ENCODE measurements at regions not wholly inside any gene's neighbourhood (a gene's known extent, or its start where the extent isn't known, plus 50 kb on each side); places are given as distances from the start of the nearest gene placed in this dataset.
"Not testable (repeated sequence)": the region's sequence is repeated elsewhere in the genome, so short reads cannot be mapped to it uniquely, and the experiment has no call there.

DNA sequence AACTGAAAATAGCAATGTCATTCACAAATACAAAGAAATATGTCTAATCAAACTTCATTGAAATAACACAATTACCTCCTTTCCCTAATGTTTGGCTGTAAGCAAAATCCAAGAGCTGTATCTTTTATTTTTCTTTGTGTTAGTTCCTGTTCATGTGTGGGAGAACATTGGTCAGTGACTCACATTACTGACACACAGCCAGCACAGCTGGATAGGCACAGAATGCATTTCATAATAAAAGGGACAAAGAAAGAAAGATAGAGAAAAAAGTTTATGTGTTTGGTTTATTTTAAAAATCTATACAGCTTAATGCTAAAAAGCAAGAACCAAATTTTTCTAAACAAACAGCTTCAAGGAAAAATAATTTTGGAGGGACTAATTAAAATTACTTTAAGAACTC, 185.6 kb upstream of the COL3A1 start:
- Mint-ChIP-seq H3K27ac (no peak overlapping the region), H3K9me3 (no peaks in the 10 kb centered on the region), H3K27me3 (no peaks in the 10 kb centered on the region), H3K4me1 (no peaks in the 10 kb centered on the region), H3K4me3 (no peak overlapping the region), H3K36me3 (no peaks in the 10 kb centered on the region)
- no peak overlapping the region for H3K27ac ChIP-seq (ENCODE audit: low read length)
- ATAC-seq (replicated peaks in 1 of 4) (no peak), DNase-seq (no peak)
- H3K27me3 ChIP-seq (replicated peaks in 1 of 2; ENCODE audit: control insufficient read depth in 2 of 2, extremely low read depth in 1 of 2, insufficient read depth in 2 of 2, low read length in 1 of 2) = no peaks in the 10 kb centered on the region
- H3K4me1 ChIP-seq (ENCODE audit: control insufficient read depth in 1 of 2, extremely low read depth in 1 of 2, insufficient read depth in 2 of 2, low read length in 2 of 2) = no peaks in the 10 kb centered on the region
- no peak overlapping the region for H3K4me3 ChIP-seq (ENCODE audit: control insufficient read depth in 1 of 2, extremely low read depth in 1 of 2, low read length in 1 of 2)
- no peaks in the 10 kb centered on the region for H3K36me3 ChIP-seq (ENCODE audit: control insufficient read depth in 2 of 2, extremely low read depth in 1 of 2, insufficient read depth in 1 of 2, low read length in 1 of 2)
- H3K9me3 ChIP-seq = no peaks in the 10 kb centered on the region
- ChIA-PET POLR2A (no interaction called here), CTCF (no interaction called here)

DNA sequence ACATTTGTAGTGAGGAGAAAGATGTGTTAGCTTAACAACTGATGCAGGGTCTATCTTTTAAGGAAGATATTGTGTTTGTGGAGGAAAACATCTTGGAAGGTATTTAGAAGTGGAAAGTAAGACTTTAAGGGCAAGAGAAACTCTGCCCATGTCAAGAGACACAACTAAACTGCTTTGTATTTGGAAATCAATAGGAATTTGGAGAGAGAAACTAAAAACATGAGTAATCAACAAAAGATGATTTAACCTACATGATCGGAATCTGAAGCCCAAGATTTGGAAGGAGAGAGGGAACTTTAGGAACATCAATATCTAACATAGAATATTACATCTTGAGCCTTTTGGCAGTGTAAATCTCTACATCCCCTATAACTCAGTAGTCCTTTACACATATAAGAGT, 184.2 kb upstream of the COL3A1 start:
- Mint-ChIP-seq H3K27ac (no peak overlapping the region), H3K4me1 (no peaks in the 10 kb centered on the region), H3K9me3 (no peaks in the 10 kb centered on the region), H3K27me3 (no peaks in the 10 kb centered on the region), H3K4me3 (no peak overlapping the region), H3K36me3 (no peaks in the 10 kb centered on the region)
- no peaks in the 10 kb centered on the region for H3K36me3 ChIP-seq (ENCODE audit: control insufficient read depth in 2 of 2, extremely low read depth in 1 of 2, insufficient read depth in 1 of 2, low read length in 1 of 2)
- ATAC-seq (replicated peaks in 1 of 4) (no peak), DNase-seq (no peak)
- H3K4me3 ChIP-seq (ENCODE audit: control insufficient read depth in 1 of 2, extremely low read depth in 1 of 2, low read length in 1 of 2) = no peak overlapping the region
- no CpG with 5 or more reads among the region's 1 CpG for WGBS (ENCODE audit: insufficient coverage)
- H3K4me1 ChIP-seq (ENCODE audit: control insufficient read depth in 1 of 2, extremely low read depth in 1 of 2, insufficient read depth in 2 of 2, low read length in 2 of 2) = no peaks in the 10 kb centered on the region
- POLR2A ChIA-PET = no interaction called here
- H3K27me3 ChIP-seq (replicated peaks in 1 of 2; ENCODE audit: control insufficient read depth in 2 of 2, extremely low read depth in 1 of 2, insufficient read depth in 2 of 2, low read length in 1 of 2) = no peaks in the 10 kb centered on the region
- no peaks in the 10 kb centered on the region for H3K9me3 ChIP-seq
- no peak overlapping the region for H3K27ac ChIP-seq (ENCODE audit: low read length)
- CTCF ChIA-PET = no interaction called here

DNA sequence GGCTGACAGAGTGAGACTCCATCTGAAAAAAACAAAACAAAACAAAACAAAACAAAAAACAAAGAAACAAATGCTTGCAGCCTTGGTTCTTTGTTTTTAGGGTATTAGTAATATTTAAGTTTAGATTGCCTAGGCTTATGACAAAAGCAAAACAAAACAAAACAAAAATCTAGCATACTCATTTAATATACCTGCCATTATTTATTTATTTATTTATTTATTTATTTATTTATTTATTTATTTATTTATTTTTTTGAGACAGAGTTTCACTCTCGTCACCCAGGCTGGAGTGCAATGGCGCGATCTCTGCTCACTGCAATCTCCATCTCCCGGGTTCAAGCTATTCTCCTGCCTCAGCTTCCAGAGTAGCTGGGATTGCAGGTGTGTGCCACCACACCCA, 179.7 kb upstream of the COL3A1 start:
- H3K4me3 Mint-ChIP-seq; H3K27me3 Mint-ChIP-seq; H3K4me1 ChIP-seq (ENCODE audit: control insufficient read depth in 1 of 2, extremely low read depth in 1 of 2, insufficient read depth in 2 of 2, low read length in 2 of 2); H3K4me3 ChIP-seq (ENCODE audit: control insufficient read depth in 1 of 2, extremely low read depth in 1 of 2, low read length in 1 of 2); ATAC-seq (replicated peaks in 1 of 4); H3K27ac Mint-ChIP-seq; H3K27ac ChIP-seq (ENCODE audit: low read length); H3K9me3 ChIP-seq; H3K9me3 Mint-ChIP-seq; POLR2A ChIA-PET; DNase-seq; CTCF ChIA-PET; H3K4me1 Mint-ChIP-seq; H3K27me3 ChIP-seq (replicated peaks in 1 of 2; ENCODE audit: control insufficient read depth in 2 of 2, extremely low read depth in 1 of 2, insufficient read depth in 2 of 2, low read length in 1 of 2); H3K36me3 Mint-ChIP-seq; H3K36me3 ChIP-seq (ENCODE audit: control insufficient read depth in 2 of 2, extremely low read depth in 1 of 2, insufficient read depth in 1 of 2, low read length in 1 of 2): not testable (repeated sequence)
- WGBS (ENCODE audit: insufficient coverage) = no CpG with 5 or more reads among the region's 4 CpGs

DNA sequence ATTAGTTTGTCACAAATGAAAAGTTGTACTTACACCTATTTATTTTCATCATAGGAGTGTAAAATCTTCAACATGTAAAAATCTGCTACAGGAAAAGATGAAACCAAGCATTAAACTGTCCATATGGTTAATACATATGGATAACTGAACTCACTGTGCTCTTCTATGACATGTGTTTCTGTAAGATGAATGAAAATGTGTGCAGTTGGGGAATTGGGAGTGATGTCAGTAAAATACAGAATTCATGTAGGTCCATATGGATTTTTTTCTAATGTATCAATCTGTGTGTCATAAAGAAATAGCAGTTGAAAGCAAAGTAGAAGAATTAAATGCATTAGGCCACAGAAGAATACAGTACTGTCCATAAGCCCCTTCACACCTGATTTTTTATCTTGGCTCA, 178.4 kb upstream of the COL3A1 start:
- CTCF ChIA-PET = no interaction called here
- H3K4me3 ChIP-seq (ENCODE audit: control insufficient read depth in 1 of 2, extremely low read depth in 1 of 2, low read length in 1 of 2) = no peak overlapping the region
- no peaks in the 10 kb centered on the region for H3K36me3 ChIP-seq (ENCODE audit: control insufficient read depth in 2 of 2, extremely low read depth in 1 of 2, insufficient read depth in 1 of 2, low read length in 1 of 2)
- no peaks in the 10 kb centered on the region for H3K36me3 Mint-ChIP-seq
- DNase-seq (no peak), ATAC-seq (replicated peaks in 1 of 4) (no peak)
- POLR2A ChIA-PET = no interaction called here
- peaks cover 0 to 4% (median 3%) of the 10 kb centered on the region in 3 donors for H3K9me3 Mint-ChIP-seq
- H3K27me3 ChIP-seq (replicated peaks in 1 of 2; ENCODE audit: control insufficient read depth in 2 of 2, extremely low read depth in 1 of 2, insufficient read depth in 2 of 2, low read length in 1 of 2) = no peaks in the 10 kb centered on the region
- no peak overlapping the region for H3K27ac Mint-ChIP-seq
- H3K9me3 ChIP-seq = no peaks in the 10 kb centered on the region
- H3K27ac ChIP-seq (ENCODE audit: low read length) = no peak overlapping the region
- H3K4me1 ChIP-seq (ENCODE audit: control insufficient read depth in 1 of 2, extremely low read depth in 1 of 2, insufficient read depth in 2 of 2, low read length in 2 of 2) = no peaks in the 10 kb centered on the region
- no peak overlapping the region for H3K4me3 Mint-ChIP-seq
- no peaks in the 10 kb centered on the region for H3K4me1 Mint-ChIP-seq
- no peaks in the 10 kb centered on the region for H3K27me3 Mint-ChIP-seq

DNA sequence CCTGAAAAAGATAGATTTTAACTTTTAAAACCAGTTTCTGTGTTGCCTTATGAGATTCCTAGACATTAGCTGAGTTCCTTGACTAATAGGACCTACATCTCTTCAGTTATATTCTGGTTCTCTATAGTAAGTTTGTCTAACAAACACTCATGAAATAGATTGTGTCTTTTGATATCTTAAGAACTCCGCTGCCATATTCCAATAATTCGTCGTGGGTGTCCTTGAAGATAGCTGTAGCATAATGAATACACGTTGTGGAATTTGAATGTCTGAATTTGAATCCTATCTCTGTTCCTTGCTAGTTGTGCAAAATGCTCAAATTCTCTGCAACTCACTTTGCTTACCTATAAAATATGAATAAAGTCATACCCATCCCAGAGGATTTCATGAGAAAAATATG, 176.8 kb upstream of the COL3A1 start:
- CTCF ChIA-PET = interaction anchor here in 1 of 2 donors (0.6 kb wide), 1 partner anchor 210 kb away, joined by 3 read pairs; no protein-coding TSS in a partner anchor
- 100% methylated on average over 1 of the region's 4 CpGs for WGBS (ENCODE audit: insufficient coverage)
- H3K9me3 Mint-ChIP-seq = peaks cover 0 to 5% (median 5%) of the 10 kb centered on the region in 3 donors

DNA sequence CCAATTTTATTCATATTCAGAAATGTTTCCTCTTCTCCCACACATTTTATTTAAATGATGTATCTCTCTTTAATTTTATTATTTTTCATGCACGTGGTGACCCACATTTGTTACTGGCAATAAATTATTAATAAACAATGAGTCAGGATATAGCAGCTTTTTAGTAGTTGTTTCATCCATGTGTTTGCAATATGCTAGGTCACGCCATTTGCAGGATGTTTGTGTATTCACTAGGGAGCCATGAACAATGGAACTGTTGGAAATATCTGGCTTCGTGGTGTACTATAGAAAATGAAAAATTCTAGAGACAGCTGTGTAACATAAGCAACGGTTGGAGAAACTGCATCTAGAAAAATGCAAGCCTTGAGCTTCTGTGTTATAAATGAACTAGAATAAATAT, 176.0 kb upstream of the COL3A1 start:
- no peaks in the 10 kb centered on the region for H3K9me3 ChIP-seq
- Mint-ChIP-seq H3K27me3 (no peaks in the 10 kb centered on the region), H3K4me1 (no peaks in the 10 kb centered on the region), H3K9me3 (peaks cover 5 to 12% (median 6%) of the 10 kb centered on the region in 3 donors), H3K27ac (no peak overlapping the region), H3K36me3 (no peaks in the 10 kb centered on the region), H3K4me3 (no peak overlapping the region)
- H3K4me1 ChIP-seq (ENCODE audit: control insufficient read depth in 1 of 2, extremely low read depth in 1 of 2, insufficient read depth in 2 of 2, low read length in 2 of 2) = no peaks in the 10 kb centered on the region
- DNase-seq (no peak), ATAC-seq (replicated peaks in 1 of 4) (no peak)
- no peaks in the 10 kb centered on the region for H3K36me3 ChIP-seq (ENCODE audit: control insufficient read depth in 2 of 2, extremely low read depth in 1 of 2, insufficient read depth in 1 of 2, low read length in 1 of 2)
- H3K27me3 ChIP-seq (replicated peaks in 1 of 2; ENCODE audit: control insufficient read depth in 2 of 2, extremely low read depth in 1 of 2, insufficient read depth in 2 of 2, low read length in 1 of 2) = no peaks in the 10 kb centered on the region
- WGBS (ENCODE audit: insufficient coverage) = 80% methylated on average over 1 of the region's 4 CpGs
- H3K4me3 ChIP-seq (ENCODE audit: control insufficient read depth in 1 of 2, extremely low read depth in 1 of 2, low read length in 1 of 2) = no peak overlapping the region
- CTCF ChIA-PET = no interaction called here
- H3K27ac ChIP-seq (ENCODE audit: low read length) = no peak overlapping the region
- POLR2A ChIA-PET = no interaction called here

More for the DNA sequence above, 176.8 kb upstream of the COL3A1 start:
- Histone ChIP-seq H3K27me3 (replicated peaks in 1 of 2; ENCODE audit: control insufficient read depth in 2 of 2, extremely low read depth in 1 of 2, insufficient read depth in 2 of 2, low read length in 1 of 2) (no peaks in the 10 kb centered on the region), H3K36me3 (ENCODE audit: control insufficient read depth in 2 of 2, extremely low read depth in 1 of 2, insufficient read depth in 1 of 2, low read length in 1 of 2) (no peaks in the 10 kb centered on the region), H3K9me3 (no peaks in the 10 kb centered on the region), H3K4me3 (ENCODE audit: control insufficient read depth in 1 of 2, extremely low read depth in 1 of 2, low read length in 1 of 2) (no peak overlapping the region), H3K27ac (ENCODE audit: low read length) (no peak overlapping the region), H3K4me1 (ENCODE audit: control insufficient read depth in 1 of 2, extremely low read depth in 1 of 2, insufficient read depth in 2 of 2, low read length in 2 of 2) (no peaks in the 10 kb centered on the region)
- no peaks in the 10 kb centered on the region for H3K36me3 Mint-ChIP-seq
- H3K4me1 Mint-ChIP-seq = no peaks in the 10 kb centered on the region
- POLR2A ChIA-PET = interaction anchor here (0.6 kb wide), 2 partner anchors 32 to 747 kb away, joined by 3 read pairs; no protein-coding TSS in a partner anchor
- ATAC-seq (replicated peaks in 1 of 4) (no peak), DNase-seq (no peak)
- H3K4me3 Mint-ChIP-seq = no peak overlapping the region
- no peak overlapping the region for H3K27ac Mint-ChIP-seq
- H3K27me3 Mint-ChIP-seq = no peaks in the 10 kb centered on the region

DNA sequence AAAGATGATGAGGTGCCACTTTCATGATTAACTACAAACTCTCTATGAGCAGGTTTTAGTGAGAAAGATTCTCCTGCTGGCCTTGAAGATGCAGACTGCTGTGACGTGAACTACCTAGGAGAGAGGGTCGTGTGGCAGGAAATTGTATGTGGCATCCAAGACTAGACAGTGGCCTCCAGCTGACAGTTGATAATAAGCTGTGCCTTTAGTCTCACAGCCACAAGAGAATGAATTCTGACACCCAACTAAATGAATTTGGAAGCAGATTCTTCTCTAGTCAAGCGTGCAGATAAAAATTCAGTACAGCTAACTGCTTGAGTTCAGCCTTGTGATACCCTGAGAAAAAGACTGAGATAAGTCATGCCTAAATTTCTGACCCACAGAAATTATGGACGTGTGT, 169.0 kb upstream of the COL3A1 start:
- Mint-ChIP-seq H3K4me3 (no peak overlapping the region), H3K9me3 (peaks cover 5 to 11% (median 6%) of the 10 kb centered on the region in 3 donors), H3K4me1 (no peaks in the 10 kb centered on the region), H3K27ac (no peak overlapping the region), H3K27me3 (no peaks in the 10 kb centered on the region), H3K36me3 (no peaks in the 10 kb centered on the region)
- ATAC-seq (replicated peaks in 1 of 4) (no peak), DNase-seq (no peak)
- POLR2A ChIA-PET = no interaction called here
- CTCF ChIA-PET = interaction anchor here in 1 of 2 donors (1.0 kb wide), 1 partner anchor 19 kb away, joined by 3 read pairs; no protein-coding TSS in a partner anchor
- no peaks in the 10 kb centered on the region for H3K36me3 ChIP-seq (ENCODE audit: control insufficient read depth in 2 of 2, extremely low read depth in 1 of 2, insufficient read depth in 1 of 2, low read length in 1 of 2)
- H3K4me1 ChIP-seq (ENCODE audit: control insufficient read depth in 1 of 2, extremely low read depth in 1 of 2, insufficient read depth in 2 of 2, low read length in 2 of 2) = no peaks in the 10 kb centered on the region
- H3K27me3 ChIP-seq (replicated peaks in 1 of 2; ENCODE audit: control insufficient read depth in 2 of 2, extremely low read depth in 1 of 2, insufficient read depth in 2 of 2, low read length in 1 of 2) = no peaks in the 10 kb centered on the region
- H3K4me3 ChIP-seq (ENCODE audit: control insufficient read depth in 1 of 2, extremely low read depth in 1 of 2, low read length in 1 of 2) = no peak overlapping the region
- H3K27ac ChIP-seq (ENCODE audit: low read length) = no peak overlapping the region
- no peaks in the 10 kb centered on the region for H3K9me3 ChIP-seq
- WGBS (ENCODE audit: insufficient coverage) = 79% methylated on average over 2 of the region's 4 CpGs
